GM13976 (cell line): ENCODE measurements at regions not wholly inside any gene's neighbourhood (a gene's known extent, or its start where the extent isn't known, plus 50 kb on each side); places are given as distances from the start of the nearest gene placed in this dataset.
A peak's percentile ranks its signal among the peaks of the same experiment; 100 is the strongest.

Experiments used
- DNase-seq: peaks from one replicate; pipeline ENCODE4 v3.0.0; 2012; ENCODE audit warnings: low spot score
- CTCF ChIP-seq: IDR thresholded peaks from 2 replicates; pipeline ENCODE4 v1.5.1; 2012; ENCODE audit warnings: borderline replicate concordance, mild to moderate bottlenecking; ENCODE audit not compliant: insufficient read depth; ENCODE audit errors: extremely low read depth, missing control alignments, control extremely low read depth
- in situ Hi-C: fragments of 300-500 bp; cut with MboI; formaldehyde crosslinking; loops from one replicate; pipeline ENCODE4 v1.12.0; 2022; ENCODE audit warnings: low sequenced_read_pairs, mixed read lengths, inconsistent platforms; ENCODE audit not compliant: unreplicated experiment

- in situ Hi-C loops: no loop called here
Observed at GRCh38 chr2:156659694-156660093, 223.5 kb downstream of the GPD2 start.

GRCh38 chr2:156663757-156664409 lies 227.7 kb downstream of the GPD2 start:
- no peak for TF ChIP-seq CTCF
- in situ Hi-C loops: no loop called here
- DNase-seq: peak; percentile 27

More at GRCh38 chr2:156659694-156660093, 223.5 kb downstream of the GPD2 start:
- TF ChIP-seq CTCF: no peak
- no peak for DNase-seq

DNA sequence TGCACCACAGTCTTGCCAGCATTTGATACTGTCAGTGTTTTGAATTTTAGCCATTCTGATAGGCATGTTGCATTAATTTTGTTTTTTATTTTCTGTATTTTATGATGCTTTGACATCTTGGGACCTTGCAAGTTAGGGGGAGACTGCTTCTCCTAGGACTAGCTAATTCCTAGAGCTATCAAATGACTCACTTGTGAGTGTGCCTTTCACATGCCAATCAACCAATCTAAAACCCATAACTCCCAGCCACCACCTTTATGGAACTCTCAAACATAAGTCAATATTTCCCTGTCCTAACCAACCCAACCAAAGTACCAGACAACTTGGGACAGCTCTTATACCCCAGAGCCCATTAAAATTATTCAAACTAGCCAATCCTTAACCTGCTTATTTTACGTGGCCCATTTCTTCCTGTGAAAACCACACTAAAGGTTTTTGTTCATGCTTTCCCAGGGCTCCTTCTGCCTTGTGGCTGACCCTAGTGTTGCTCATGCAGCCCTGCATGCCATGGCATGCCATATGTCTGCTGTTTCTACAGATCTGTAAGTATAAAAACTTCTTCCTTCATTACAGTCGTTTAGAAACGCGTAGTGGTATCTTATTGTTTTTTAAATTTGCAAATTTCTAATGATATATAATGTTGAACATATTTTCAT lies 230.1 kb downstream of the GPD2 start:
- in situ Hi-C loops: no loop called here
- TF ChIP-seq CTCF: no peak
- no peak for DNase-seq

DNA sequence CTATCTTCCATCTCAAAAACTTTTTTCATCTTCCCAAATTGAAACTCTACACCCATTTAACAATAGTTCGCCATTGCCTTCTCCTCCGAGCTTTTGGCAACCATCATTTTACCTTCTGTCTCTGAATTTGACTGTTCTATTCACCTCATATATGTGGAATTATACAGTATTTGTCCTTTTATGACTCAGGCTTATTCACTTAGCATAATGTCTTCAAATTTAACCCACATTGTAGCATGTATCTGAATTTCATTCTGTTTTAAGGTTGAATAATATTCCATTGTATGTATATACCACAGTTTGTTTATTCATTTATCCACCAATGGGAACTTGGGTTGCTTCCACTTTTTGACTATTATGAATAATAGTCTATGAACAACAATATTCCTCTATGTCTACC lies 233.9 kb downstream of the GPD2 start:
- DNase-seq: no peak
- TF ChIP-seq CTCF: no peak
- in situ Hi-C loops: no loop called here

GRCh38 chr2:156671706-156672361 lies 235.7 kb downstream of the GPD2 start:
- no peak for DNase-seq
- no peak for TF ChIP-seq CTCF
- in situ Hi-C loops: no loop called here

GRCh38 chr2:156672556-156673332 lies 236.6 kb downstream of the GPD2 start:
- in situ Hi-C loops: no loop called here
- no peak for TF ChIP-seq CTCF
- no peak for DNase-seq
